ENCODE measurements at regions not wholly inside any gene's neighbourhood (a gene's known extent, or its start where the extent isn't known, plus 50 kb on each side); places are given as distances from the start of the nearest gene placed in this dataset.

- TF ChIP-seq BACH1 (IDR thresholded peaks at IDR 0.05; ENCODE audit: borderline replicate concordance) = no peak
- no peak for TF ChIP-seq EGR1 (IDR thresholded peaks at IDR 0.05; ENCODE audit: borderline replicate concordance in 1 of 2, low read depth in 2 of 2, low read length in 2 of 2)
- TF ChIP-seq MLLT1 (IDR thresholded peaks at IDR 0.05) = no peak
These were observed 151.4 kb upstream of the MAGI2 start (continued) for GRCh38 chr7:79604841-79605240.

- WGBS (ENCODE audit: insufficient coverage, insufficient replicate concordance, low lambda C conversion rate, missing lambda C conversion rate) = 17% methylated on average over 3 of the region's 3 CpGs
- RAD21 ChIA-PET (ENCODE audit: unreplicated experiment) = no interaction called here
- POLR2A ChIA-PET = no interaction called here
- Histone ChIP-seq H3K4me3 (no peak overlapping the region), H3K79me2 (ENCODE audit: control insufficient read depth, insufficient read depth, low read length) (no peaks in the 10 kb centered on the region), H3K27me3 (replicated peaks in 1 of 2; ENCODE audit: control insufficient read depth in 2 of 2, insufficient read depth in 2 of 2, low read length in 1 of 2) (no peaks in the 10 kb centered on the region), H3K4me1 (ENCODE audit: control insufficient read depth, insufficient read depth, low read length) (no peaks in the 10 kb centered on the region), H4K20me1 (ENCODE audit: control insufficient read depth, insufficient read depth) (no peaks in the 10 kb centered on the region), H2AFZ (ENCODE audit: control insufficient read depth, low read depth, low read length) (no peak overlapping the region), H3K9ac (ENCODE audit: control insufficient read depth, insufficient read depth, low read length) (no peak overlapping the region), H3K27ac (ENCODE audit: control insufficient read depth, insufficient read depth) (no peak overlapping the region), H3K4me2 (ENCODE audit: control insufficient read depth, insufficient read depth) (no peak overlapping the region), H3K36me3 (ENCODE audit: control insufficient read depth in 2 of 2, insufficient read depth in 2 of 2, low read length in 1 of 2) (no peaks in the 10 kb centered on the region), H3K9me3 (replicated peaks; ENCODE audit: control insufficient read depth, insufficient read depth, low read length) (no peaks in the 10 kb centered on the region)
- in situ Hi-C loops (cut with MboI) = no loop called here
- no TSS peak for BruUV-seq (replicated peaks)
- intact Hi-C loops (cut with micrococcal nuclease; ENCODE audit: unreplicated experiment) = no loop called here
- CTCF ChIA-PET = no interaction called here
- FAIRE-seq (no peak), ATAC-seq (no peak), DNase-seq (ENCODE audit: low read depth, low spot score) (no peak)
- SMC1A ChIA-PET (ENCODE audit: uncharacterized antibody, unreplicated experiment) = no interaction called here
- TF ChIP-seq CEBPZ (IDR thresholded peaks at IDR 0.05; ENCODE audit: low read depth, low read length) (no peak), BCL3 (IDR thresholded peaks at IDR 0.05; ENCODE audit: borderline replicate concordance, insufficient read depth, low read depth, low read length, poor library complexity, severe bottlenecking) (no peak), MEF2A (IDR thresholded peaks at IDR 0.05; ENCODE audit: insufficient read depth, low read depth, low read length) (no peak), KAT2A (conservative IDR thresholded peaks at IDR 0.05; ENCODE audit: control insufficient read depth, low read depth, low read length) (no peak), NKRF (conservative IDR thresholded peaks at IDR 0.05) (no peak), CHD1 (IDR thresholded peaks at IDR 0.05; ENCODE audit: low read depth, low read length) (no peak)
These were observed 144.9 kb upstream of the MAGI2 start for GRCh38 chr7:79598351-79598750.
